HTR-8/SVneo (cell line): ENCODE measurements at regions not wholly inside any gene's neighbourhood (a gene's known extent, or its start where the extent isn't known, plus 50 kb on each side); places are given as distances from the start of the nearest gene placed in this dataset.

Experiments used
- DNase-seq: peaks from one replicate; pipeline ENCODE4 v3.0.0; 2011; ENCODE audit warnings: low spot score, mixed read lengths; ENCODE audit not compliant: insufficient read length
- FAIRE-seq: peaks from 2 replicates; lab custom pipeline; 2011; peaks lifted over from hg19 to GRCh38; lab: Jason Lieb, UNC

DNA sequence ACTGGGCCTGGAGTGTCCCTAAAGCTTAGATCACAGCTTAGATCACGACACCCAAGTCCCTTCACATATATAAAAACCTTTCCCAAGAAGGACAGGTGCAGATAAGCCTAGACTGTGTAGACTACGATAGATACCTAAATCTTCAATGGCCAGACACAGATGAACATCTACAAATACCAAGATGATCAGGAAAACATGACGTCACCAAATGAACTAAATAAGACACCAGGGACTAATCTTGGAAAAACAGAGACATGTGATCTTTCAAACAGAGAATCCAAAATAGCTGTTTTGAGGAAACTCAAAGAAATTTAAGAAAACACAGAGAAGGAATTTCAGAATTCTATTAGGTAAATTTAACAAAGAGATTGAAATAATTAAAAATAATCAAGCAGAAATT is 1082.6 kb upstream of the PHF14 start:
- FAIRE-seq: no peak
- DNase-seq: no peak

- no peak for FAIRE-seq
- DNase-seq: no peak
Measured at GRCh38 chr7:9900339-9900738, 1073.3 kb upstream of the PHF14 start.

DNA sequence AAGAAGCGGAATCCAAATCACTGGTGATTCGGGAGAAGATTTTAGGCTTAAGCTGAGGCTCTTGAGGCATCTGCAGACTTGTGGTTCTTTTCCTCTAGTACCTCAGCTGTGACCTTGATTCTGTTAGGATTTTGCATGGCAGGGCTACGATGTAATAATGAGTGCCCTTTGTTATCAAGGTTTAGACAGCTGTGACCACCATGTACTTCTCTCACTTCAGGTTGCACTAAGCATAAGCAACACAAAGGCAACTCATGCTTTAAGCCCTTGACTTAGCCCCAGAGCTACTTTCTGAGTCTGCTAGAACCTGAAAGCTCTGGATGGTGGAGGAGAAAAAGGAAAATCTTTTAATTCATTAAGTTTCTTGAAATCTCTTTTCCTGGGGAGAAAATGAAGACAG is 1052.3 kb upstream of the PHF14 start:
- FAIRE-seq: no peak

DNA sequence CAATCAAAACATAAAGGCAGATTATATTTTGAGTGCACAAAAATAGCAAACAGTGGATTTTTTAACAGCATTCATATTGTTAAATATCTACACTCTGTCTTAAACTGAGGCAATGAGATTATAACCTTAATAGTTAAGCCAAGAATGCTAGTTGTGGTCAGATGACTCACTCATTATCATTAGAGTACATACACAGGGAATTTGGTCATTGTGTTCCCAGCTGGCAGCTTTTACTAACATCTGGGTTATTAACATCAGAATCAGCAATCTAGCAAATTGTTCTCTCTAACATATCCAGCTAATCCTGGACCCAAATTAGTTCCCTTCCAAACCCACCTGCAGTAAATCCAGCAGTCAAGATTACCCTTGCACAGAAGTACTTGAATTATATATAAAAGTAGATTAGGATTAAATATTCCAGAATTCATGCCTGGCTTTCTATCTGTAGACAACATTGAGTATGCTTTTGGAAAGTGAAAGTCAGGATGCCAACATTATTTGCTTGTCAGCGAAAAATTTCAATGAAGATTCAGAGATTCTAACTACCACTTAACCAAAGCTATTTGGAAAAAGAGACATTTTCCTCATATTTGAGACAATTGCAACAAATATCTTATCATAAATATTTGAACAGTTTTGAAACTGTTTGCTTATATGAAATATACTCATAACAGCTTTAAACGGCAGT is 1035.6 kb upstream of the PHF14 start:
- DNase-seq: no peak

More for the DNA sequence above, 1052.3 kb upstream of the PHF14 start:
- no peak for DNase-seq

GRCh38 chr7:9939176-9939575 is 1034.5 kb upstream of the PHF14 start:
- DNase-seq (no peak), FAIRE-seq (no peak)

More for the DNA sequence above, 1035.6 kb upstream of the PHF14 start:
- FAIRE-seq: no peak

GRCh38 chr7:9945131-9945530 is 1028.5 kb upstream of the PHF14 start:
- DNase-seq (no peak), FAIRE-seq (no peak)

DNA sequence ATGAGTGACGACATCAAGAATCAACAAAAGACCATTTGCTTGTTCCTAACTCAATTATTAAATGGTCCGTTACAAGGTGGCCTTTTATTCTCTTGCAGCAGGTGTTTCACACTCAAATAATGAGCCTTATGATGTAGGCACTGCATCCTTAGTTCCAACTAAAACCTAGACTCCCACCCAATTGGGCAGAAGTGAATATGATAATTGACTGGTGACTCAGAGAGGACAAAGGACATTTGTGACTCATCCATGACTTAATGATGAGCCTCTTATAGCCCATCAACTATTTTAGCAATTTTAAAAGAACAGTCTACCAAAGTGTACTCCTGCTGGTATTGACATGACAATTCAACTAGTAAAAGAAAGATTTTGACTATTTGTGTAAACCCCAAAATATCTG is 1027.8 kb upstream of the PHF14 start:
- FAIRE-seq (no peak), DNase-seq (no peak)

DNA sequence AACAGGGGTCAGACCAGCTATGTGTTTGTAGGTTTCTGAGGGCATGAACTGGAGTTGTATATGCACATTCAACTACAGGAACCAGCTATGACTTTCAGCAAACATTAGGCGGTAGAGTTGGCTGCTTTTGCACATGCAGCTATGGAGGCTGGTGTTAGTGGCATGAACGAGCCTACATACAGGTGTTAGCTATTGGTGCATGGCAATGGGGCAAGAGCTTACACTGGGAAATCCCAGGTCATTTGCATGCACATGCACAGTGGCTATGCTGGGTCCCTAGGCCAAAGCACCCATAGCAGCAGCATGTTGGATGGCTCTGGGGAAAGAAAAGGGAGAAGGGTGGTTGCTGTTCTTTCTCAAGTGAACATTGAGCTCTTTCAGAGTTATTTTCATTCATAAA is 1018.5 kb upstream of the PHF14 start:
- FAIRE-seq: no peak
- no peak for DNase-seq

DNA sequence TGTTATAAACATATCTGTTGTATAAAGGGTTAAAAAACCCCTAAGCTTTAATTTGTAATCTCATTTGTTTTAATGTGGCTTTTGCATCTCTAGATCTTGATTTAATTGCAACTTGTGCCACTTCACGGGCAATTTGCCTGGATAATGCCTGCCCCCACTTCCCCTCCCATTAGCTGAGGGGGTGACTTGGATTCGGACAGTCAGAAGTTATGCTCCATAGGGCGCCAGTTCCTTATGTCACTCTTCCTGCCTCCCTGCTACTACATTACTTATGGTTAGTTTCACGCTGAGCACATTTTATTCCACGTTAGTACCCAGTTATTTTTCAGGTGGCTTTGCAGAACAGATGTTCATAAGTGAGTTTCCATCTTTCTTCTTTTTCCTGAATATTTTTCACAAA is 1015.2 kb upstream of the PHF14 start:
- DNase-seq (no peak), FAIRE-seq (no peak)

- DNase-seq (no peak), FAIRE-seq (no peak)
Measured at GRCh38 chr7:9960460-9960859, 1013.2 kb upstream of the PHF14 start.

GRCh38 chr7:9961161-9961922 is 1012.3 kb upstream of the PHF14 start:
- no peak for FAIRE-seq
- no peak for DNase-seq

DNA sequence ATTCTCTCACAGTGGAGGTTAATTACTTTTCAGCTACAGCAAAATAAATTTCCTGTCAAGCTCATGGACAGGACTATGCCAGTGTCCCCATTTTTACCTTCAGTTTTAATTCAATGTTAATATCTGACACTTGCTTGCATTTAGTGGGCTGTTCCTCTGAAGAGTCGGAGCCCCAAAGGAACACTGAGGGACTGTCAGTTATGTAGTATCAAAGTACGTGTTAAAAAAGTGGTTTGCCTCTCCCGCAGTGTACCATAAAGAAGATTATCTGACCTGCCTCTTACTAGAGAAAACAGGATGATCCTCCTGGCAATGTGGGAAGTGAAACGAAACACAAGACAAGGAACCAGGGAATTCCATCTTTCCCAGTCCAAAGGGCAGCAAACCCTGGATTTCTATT is 1010.9 kb upstream of the PHF14 start:
- DNase-seq (no peak), FAIRE-seq (no peak)

DNA sequence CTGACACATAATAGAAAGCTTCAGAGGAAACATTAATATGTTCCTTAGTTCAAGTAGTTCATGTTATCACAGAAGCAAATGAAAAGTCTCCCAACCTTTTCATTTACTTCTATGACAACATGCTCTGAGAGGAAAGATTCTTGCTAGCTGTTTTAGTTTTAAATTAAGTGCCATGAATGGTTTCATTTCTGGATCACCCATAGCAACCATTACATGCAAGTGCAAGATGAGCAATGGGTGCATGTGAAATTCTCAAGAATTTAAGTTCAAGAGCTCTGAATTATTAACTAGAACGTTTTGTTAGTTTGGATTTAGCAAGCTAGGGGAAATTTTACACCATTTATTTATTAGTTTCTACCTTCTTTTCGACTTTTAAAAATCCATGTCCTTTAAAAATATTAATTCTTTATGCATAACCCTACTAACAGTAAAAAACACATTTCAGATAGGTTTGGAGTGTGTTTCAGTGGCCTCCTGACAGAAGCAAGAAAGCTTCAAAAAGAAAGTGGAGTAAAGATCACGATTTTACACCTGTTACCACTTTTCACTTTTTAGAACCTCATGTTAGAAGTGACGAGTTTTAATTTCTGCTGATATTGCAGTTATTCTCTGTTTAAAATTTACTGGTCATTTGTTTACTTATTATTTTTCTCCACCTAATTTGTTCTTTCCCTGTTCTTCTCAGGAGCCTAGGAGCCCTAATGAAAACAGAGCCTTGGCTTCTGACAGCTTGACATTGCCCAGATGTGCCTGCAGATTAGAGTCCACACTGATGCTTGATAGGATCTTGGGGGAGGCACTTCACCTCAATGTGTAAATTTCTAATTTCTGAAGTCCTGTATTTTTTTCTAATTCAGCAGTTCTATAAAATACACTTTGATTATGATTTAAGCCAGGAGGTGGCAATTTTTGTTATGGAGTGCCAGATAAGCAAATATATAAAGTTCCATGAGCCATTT is 995.3 kb upstream of the PHF14 start:
- FAIRE-seq: no peak
- DNase-seq: no peak

DNA sequence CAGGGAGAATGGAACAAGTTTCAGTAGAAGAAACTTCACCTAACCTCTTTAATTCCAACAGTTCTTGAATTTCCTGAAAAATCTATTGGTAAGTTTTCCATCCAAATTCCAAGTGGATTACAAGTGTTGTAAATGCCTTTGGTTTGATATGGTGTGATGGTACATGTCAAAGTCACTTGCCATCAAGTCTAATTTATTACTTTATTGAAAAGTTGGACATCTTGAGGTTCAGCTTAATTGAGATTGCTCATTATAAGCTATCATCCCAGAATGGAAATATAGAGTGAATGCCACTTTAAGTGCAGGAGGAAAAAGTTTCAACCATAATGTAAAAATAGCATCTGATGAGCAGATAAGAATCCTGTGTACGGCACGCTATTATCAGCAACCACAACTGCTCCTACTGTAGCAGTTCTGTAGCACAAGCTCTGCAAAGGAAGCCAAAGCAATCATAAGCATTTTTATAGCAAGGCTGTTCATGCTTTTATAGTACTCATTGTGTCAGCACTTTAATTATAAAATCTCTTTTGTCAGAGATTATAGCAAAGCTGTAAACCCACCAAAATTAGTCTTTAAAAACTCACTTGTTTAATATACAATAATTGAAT is 991.8 kb upstream of the PHF14 start:
- DNase-seq (no peak), FAIRE-seq (no peak)

DNA sequence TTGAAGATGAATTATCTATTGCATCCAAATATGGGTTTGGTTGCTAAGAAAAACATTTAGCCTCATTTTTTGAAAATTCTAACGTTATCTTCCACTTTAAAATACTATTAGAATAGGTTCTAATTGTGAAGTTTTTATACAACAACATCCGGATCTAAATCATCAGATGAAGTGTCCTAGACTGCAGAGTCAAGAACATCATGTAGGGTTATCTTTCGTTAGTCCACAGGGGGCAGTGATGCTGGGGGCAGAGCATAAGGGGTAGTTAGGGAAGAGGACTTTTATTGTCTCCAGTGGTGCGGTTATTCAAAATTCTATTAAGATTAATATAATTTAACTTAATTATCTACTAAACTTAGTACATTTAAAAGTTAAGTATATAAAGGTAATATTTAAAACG is 990.6 kb upstream of the PHF14 start:
- FAIRE-seq (no peak), DNase-seq (no peak)

DNA sequence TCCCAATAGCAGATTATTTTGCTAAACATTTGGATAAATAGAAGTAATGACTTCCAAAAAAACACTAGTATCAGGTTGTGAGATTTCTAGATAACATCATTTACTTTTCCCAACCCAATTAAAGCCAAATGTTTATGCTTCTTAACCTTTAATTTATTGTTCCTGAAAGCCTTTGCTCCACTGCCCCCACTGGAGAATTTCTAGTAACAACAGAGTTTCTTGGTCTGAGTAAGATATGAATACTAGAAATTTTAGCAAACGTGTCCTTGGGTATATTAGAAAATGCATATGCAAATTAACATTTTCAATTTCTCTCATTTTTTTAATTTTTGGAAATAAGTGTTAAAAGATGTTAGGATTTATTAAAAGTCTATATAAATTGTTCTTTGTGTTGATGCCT is 958.0 kb upstream of the PHF14 start:
- no peak for FAIRE-seq
- DNase-seq: no peak

DNA sequence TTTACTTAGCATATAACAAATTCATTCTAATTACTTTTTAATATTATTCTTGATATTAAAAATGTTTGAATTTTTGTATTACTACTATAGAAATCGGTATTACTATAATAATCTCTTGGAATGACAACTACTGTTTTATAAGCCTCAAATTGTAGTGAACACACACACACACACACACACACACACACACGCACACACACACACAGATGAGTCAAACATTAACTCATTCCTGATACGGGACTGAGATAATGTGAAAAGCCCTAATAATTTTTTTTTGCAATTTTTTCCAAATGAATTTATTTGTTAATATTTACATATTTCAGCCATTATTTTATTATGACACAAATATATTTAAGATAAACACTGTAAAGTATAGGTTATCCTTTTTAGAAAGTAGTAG is 951.2 kb upstream of the PHF14 start:
- DNase-seq: no peak
- FAIRE-seq: no peak

GRCh38 chr7:10022957-10023356 is 950.7 kb upstream of the PHF14 start:
- DNase-seq (no peak), FAIRE-seq (no peak)

DNA sequence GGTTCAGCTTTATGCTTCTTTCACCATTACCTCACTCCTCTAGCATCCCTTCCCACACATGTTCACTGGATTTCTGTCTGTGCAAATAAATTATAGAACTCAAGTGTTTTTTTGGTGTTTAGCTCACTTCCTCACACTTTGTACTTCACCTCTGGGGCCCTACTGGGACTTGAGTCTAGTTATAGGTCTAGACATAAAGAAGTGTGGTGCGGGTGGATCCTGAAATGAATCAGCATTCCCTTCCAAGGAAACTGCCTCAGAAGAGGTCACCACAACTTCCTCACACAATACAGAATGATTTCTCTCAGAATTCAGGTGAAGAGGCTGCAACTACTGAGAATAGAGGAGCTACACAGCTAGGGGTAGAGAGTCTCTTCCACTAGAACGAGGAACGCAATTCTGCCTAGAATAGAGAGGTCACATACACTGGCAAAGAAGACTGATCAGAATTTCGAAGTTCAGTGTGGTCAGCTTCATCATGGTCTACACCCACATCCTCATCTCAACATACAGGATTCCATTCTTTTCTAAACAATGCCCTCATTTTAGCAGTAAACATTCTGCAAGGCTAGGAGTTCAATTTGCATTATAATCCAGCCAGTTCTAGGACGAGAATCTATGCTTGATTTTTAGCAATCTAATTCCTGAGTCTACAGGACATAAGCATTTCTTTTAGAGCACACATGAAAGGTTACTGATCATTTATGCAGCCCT is 938.7 kb upstream of the PHF14 start:
- FAIRE-seq: no peak
- DNase-seq: no peak

- DNase-seq (no peak), FAIRE-seq (no peak)
Measured at GRCh38 chr7:10036693-10037092, 937.0 kb upstream of the PHF14 start.
